ENCODE measurements at regions not wholly inside any gene's neighbourhood (a gene's known extent, or its start where the extent isn't known, plus 50 kb on each side); places are given as distances from the start of the nearest gene placed in this dataset.
"Not testable (repeated sequence)": the region's sequence is repeated elsewhere in the genome, so short reads cannot be mapped to it uniquely, and the experiment has no call there.

- no peak for DNase-seq (ENCODE audit: low read depth in 2 of 2)
These were observed 243.1 kb downstream of the S1PR1 start for GRCh38 chr1:101479945-101480344.

- DNase-seq (ENCODE audit: low read depth in 2 of 2), result no peak
These were observed 245.5 kb downstream of the S1PR1 start for GRCh38 chr1:101482306-101482705.

- no peak for DNase-seq (ENCODE audit: low read depth in 2 of 2)
These were observed 247.3 kb downstream of the S1PR1 start for GRCh38 chr1:101483982-101484688.

GRCh38 chr1:101484689-101485338 is 248.0 kb downstream of the S1PR1 start:
- DNase-seq (ENCODE audit: low read depth in 2 of 2), result no peak

GRCh38 chr1:101485712-101486111 is 248.9 kb downstream of the S1PR1 start:
- DNase-seq (ENCODE audit: low read depth in 2 of 2), result no peak

GRCh38 chr1:101492144-101492543 is 255.3 kb downstream of the S1PR1 start:
- DNase-seq (ENCODE audit: low read depth in 2 of 2), result not testable (repeated sequence)

- not testable (repeated sequence) for DNase-seq (ENCODE audit: low read depth in 2 of 2)
These were observed 257.1 kb downstream of the S1PR1 start for GRCh38 chr1:101493920-101494319.

DNA sequence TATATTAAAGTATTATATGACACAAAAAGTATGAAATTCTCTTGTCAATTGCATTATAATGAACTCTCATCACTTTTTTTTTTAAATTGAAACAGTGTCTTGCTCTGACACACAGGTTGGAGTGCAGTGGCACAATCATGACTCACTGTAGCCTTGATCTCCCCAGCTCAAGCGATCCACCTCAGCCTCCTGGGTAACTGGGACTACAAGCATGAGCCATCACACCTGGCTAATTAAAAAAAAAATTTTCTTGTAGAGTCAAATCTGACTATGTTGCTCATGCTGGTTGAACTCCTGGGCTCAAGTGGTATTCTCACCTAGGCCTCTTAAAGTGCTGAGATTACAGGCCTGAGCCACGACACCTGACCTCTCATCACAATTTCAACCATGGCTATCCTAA is 259.3 kb downstream of the S1PR1 start:
- DNase-seq (ENCODE audit: low read depth in 2 of 2), result no peak

- no peak for DNase-seq (ENCODE audit: low read depth in 2 of 2)
These were observed 261.2 kb downstream of the S1PR1 start for GRCh38 chr1:101497881-101498559.

- not testable (repeated sequence) for DNase-seq (ENCODE audit: low read depth in 2 of 2)
These were observed 267.3 kb downstream of the S1PR1 start for GRCh38 chr1:101504106-101504505.

DNA sequence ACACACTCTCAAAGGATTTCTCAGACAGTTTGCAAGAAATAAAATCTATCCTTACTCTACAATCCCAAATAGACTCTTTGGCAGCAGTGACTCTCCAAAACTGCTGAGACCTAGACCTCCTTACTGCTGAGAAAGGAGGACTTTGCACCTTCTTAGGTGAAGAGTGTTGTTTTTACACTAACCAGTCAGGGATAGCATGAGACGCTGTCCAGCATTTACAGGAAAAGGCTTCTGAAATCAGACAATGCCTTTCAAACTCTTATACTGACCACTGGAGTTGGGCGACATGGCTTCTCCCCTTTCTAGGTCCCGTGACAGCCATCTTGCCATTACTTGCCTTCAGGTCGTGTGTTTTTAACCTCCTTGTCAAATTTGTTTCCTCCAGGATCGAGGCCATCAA is 268.4 kb downstream of the S1PR1 start:
- DNase-seq (ENCODE audit: low read depth in 2 of 2), result not testable (repeated sequence)

DNA sequence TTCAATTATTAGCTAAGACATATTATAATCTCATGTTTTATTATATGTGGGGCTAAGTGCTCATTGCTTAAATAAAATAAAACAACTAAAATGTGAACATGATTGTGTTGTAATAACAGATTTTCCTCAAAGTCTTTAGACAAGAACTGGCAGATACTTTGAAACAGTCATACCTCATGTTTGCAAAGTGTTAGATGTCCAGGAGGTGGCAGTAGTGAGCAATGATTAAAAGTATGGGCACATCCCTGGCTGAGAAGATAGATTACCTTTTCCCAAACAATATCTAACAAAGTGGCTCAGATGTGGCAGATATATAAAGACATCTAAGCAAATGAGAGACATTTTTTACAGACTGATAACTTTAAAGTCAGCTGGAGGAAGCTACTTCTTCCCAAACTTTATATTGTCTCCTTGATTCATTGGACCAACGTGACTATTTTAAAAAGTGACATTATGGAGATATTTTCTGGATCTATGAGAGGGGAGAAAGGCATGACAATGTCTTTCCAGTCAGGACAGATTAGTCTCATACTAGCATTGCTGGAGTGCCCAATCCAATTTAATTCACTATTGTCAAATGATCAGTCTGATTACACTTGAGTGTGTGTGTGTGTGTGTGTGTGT is 269.8 kb downstream of the S1PR1 start:
- no peak for DNase-seq (ENCODE audit: low read depth in 2 of 2)

GRCh38 chr1:101507547-101507971 is 270.7 kb downstream of the S1PR1 start:
- DNase-seq (ENCODE audit: low read depth in 2 of 2), result no peak

DNA sequence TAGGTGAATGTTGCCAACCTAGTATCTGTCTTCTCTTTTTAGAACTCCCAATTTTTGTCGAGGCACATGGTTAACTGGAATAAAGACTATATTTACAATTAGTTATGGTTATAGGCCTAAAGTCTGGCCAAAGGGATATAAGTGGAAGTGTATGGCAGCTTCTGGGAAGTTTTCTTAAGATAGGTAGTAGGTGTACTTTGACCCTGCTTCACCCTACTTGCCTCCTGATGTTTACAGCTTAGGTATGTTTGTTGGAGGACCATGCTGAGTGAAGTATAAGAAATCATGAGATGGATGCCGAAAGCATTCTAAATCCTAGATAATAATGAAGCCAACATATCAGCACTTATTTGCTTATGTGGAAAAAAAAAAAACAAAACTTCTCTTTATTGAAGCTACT is 272.1 kb downstream of the S1PR1 start:
- no peak for DNase-seq (ENCODE audit: low read depth in 2 of 2)

- no peak for DNase-seq (ENCODE audit: low read depth in 2 of 2)
These were observed 272.6 kb downstream of the S1PR1 start for GRCh38 chr1:101509370-101509769.

GRCh38 chr1:101511202-101511891 is 274.5 kb downstream of the S1PR1 start:
- no peak for DNase-seq (ENCODE audit: low read depth in 2 of 2)

DNA sequence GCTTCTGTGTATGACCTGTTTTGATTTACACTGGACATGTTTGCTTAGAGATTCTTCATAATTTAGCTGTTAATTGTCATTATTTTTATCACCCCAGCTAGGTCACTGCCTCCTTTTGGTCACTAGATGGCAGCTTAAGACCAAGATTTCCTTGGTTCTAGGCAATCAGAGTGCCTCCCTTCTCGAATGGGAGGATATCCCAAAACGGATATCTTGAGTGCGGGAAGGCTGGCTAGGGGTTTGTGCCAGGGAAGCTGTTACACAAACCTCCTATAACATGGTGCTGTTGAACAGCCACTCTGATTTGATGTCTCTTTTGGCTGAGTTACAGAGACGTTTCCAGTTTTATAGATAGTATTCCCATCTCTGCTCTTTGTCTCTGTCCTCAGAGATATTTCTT is 283.5 kb downstream of the S1PR1 start:
- DNase-seq (ENCODE audit: low read depth in 2 of 2), result no peak

GRCh38 chr1:101522486-101522885 is 285.7 kb downstream of the S1PR1 start:
- no peak for DNase-seq (ENCODE audit: low read depth in 2 of 2)

DNA sequence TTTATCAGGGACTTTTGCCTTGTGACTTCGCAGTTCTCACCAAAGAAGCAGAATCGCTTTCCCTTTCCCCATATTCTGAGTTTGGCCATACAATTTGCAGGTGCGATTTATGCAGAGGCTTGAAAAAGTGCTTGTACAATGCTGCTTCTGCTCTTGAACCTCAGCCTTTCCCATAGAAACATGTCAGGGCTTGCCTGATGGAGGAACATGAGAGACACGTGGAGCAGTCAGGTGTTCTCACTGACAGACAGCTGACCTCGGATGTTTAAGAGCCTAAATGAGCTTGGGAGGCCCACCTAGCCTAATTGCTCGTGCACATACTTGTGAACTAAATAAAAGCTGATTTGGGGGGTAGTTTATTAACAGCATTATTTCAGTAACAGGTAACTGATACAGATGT is 290.0 kb downstream of the S1PR1 start:
- DNase-seq (ENCODE audit: low read depth in 2 of 2), result no peak

DNA sequence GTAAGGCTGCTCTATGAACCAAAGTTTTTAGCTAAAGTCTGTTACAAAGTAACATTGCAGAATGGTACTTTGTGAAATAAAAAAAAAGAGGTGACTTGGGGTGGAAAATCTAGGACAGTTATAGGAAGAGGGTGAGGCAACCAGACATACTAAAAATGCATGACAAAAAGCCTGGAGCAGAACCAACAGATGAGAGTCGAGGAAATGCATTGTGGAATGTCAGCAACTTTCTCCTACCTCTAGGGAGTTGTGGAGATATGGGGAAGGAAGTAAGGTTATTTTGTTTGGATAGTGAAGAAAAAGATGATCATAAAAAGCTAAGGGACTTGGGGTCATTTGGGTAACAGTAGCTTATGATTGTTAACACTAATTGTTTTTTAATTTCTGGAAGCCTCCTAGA is 295.6 kb downstream of the S1PR1 start:
- DNase-seq (ENCODE audit: low read depth in 2 of 2), result no peak

DNA sequence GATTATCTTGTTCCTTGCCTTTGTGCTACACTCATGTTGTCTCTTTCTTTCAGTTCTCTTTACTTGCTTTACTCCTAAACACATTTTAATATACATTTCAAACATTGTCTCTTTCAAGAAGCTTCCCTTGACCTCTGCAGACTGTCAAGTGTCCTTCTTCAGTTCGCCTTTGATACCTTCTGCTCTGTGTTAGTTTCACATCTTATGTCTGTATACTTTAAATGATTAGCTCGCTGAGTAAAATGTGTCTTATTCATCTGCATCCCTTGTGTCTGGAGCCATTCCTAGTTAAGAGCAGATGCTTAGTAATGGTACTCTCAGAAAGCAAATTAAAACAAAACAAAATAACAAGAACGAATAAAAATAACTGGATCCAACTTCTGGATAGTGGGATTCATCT is 303.3 kb downstream of the S1PR1 start:
- DNase-seq (ENCODE audit: low read depth in 2 of 2), result no peak

DNA sequence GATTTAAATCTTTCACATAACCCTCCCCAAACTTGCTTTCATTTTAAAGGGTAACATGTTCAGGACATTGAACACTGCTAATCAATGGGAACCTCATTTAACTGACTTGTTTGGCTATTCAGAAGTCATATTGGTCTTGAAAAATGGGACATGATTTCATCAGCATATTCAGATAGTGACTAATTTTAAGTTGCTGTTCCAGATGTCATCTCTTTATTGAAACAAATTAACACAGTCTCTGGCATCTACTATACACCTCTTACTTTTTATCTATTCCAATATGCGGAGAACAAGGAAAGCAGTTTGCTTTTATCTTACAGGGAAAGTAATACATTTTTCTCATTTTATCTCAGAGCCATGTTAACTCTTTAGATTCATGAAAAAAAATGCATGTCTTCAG is 310.1 kb downstream of the S1PR1 start:
- no peak for DNase-seq (ENCODE audit: low read depth in 2 of 2)
